Neural cell (in vitro differentiated cells): ENCODE measurements at regions not wholly inside any gene's neighbourhood (a gene's known extent, or its start where the extent isn't known, plus 50 kb on each side); places are given as distances from the start of the nearest gene placed in this dataset.

Experiments
- CTCF ChIP-seq: fragments of 450-650 bp; IDR thresholded peaks from 2 replicates; pipeline ENCODE4 v1.5.1; 2014; ENCODE audit warnings: antibody characterized with exemption, mild to moderate bottlenecking, moderate library complexity; ENCODE audit not compliant: poor library complexity, severe bottlenecking
- RAD21 ChIP-seq: fragments of 450-650 bp; conservative IDR thresholded peaks from 2 replicates; pipeline ENCODE4 v1.6.1; 2014; ENCODE audit warnings: antibody characterized with exemption, mild to moderate bottlenecking, moderate library complexity
- REST ChIP-seq: IDR thresholded peaks from 2 replicates; pipeline ENCODE4 v1.6.1; 2012; ENCODE audit warnings: borderline replicate concordance

GRCh38 chr4:18698119-18698883, 676.7 kb upstream of the LCORL start:
- TF ChIP-seq CTCF (no peak), RAD21 (no peak), REST (no peak)
